CD4-positive, CD25-positive, alpha-beta regulatory T cell (primary cell): ENCODE measurements at regions not wholly inside any gene's neighbourhood (a gene's known extent, or its start where the extent isn't known, plus 50 kb on each side); places are given as distances from the start of the nearest gene placed in this dataset.

Experiments used
- ATAC-seq, 2 donors: fragments of 150-1000 bp; cut with Tn5 transposase; one replicate each; pipeline ENCODE4 v1.10.0; 2021; ENCODE audit warnings: low read depth in 2 of 2, moderate number of reproducible peaks in 2 of 2, moderate library complexity in 1 of 2
- DNase-seq, 3 donors: peaks; one replicate each; pipeline versions ENCODE4 v3.0.0 to v3.0.0-alpha.2; 2012 to 2022; ENCODE audit warnings: mixed read lengths in 1 of 3
- H3K27ac ChIP-seq: one replicate; pipeline ENCODE4 v1.7.0; 2013; ENCODE audit warnings: mild to moderate bottlenecking, low read length; ENCODE audit not compliant: insufficient read depth, poor library complexity, severe bottlenecking
- H3K27me3 ChIP-seq: one replicate; pipeline ENCODE4 v1.7.0; 2013; ENCODE audit warnings: low read length; ENCODE audit not compliant: control insufficient read depth, insufficient read depth
- H3K36me3 ChIP-seq: one replicate; pipeline ENCODE4 v1.7.0; 2013; ENCODE audit warnings: mild to moderate bottlenecking, low read length, moderate library complexity; ENCODE audit not compliant: control insufficient read depth, insufficient read depth
- H3K4me1 ChIP-seq: 2 replicates; pipeline ENCODE4 v1.7.0; 2013; ENCODE audit warnings: mild to moderate bottlenecking, low read length; ENCODE audit not compliant: insufficient read depth, control insufficient read depth, poor library complexity, severe bottlenecking
- H3K4me3 ChIP-seq: one replicate; pipeline ENCODE4 v1.7.0; 2013; ENCODE audit warnings: low read depth, mild to moderate bottlenecking, low read length, moderate library complexity
- H3K9me3 ChIP-seq, 2 experiments: 1 replicate in 1 of 2; 2 replicates in 1 of 2; pipeline ENCODE4 v1.7.0; 2013; ENCODE audit warnings: low read length in 2 of 2, mild to moderate bottlenecking in 1 of 2, moderate library complexity in 1 of 2; ENCODE audit not compliant: control insufficient read depth in 2 of 2
- H3K27ac Mint-ChIP-seq, 3 donors: one replicate each; pipeline ENCODE4 v1.8.0; 2020 to 2022; ENCODE audit warnings: mild to moderate bottlenecking in 3 of 3, mixed read lengths in 3 of 3, moderate library complexity in 2 of 3
- H3K27me3 Mint-ChIP-seq: one replicate; pipeline ENCODE4 v1.8.0; 2022; ENCODE audit warnings: mild to moderate bottlenecking, mixed read lengths
- H3K36me3 Mint-ChIP-seq: one replicate; pipeline ENCODE4 v1.8.0; 2020; ENCODE audit warnings: mixed read lengths
- H3K4me1 Mint-ChIP-seq, 4 donors: one replicate each; pipeline ENCODE4 v1.8.0; 2020 to 2022; ENCODE audit warnings: mixed read lengths in 4 of 4, mild to moderate bottlenecking in 1 of 4
- H3K4me3 Mint-ChIP-seq, 4 donors: one replicate each; pipeline ENCODE4 v1.8.0; 2020 to 2022; ENCODE audit warnings: mild to moderate bottlenecking in 4 of 4, mixed read lengths in 4 of 4, moderate library complexity in 3 of 4
- H3K9me3 Mint-ChIP-seq, 7 donors: one replicate each; pipeline ENCODE4 v1.8.0; 2020 to 2022; ENCODE audit warnings: mixed read lengths in 7 of 7, mild to moderate bottlenecking in 3 of 7, moderate library complexity in 2 of 7

GRCh38 chr2:198782734-198783133 is 675.0 kb downstream of the SATB2 start:
- Mint-ChIP-seq H3K36me3 (no peaks in the 10 kb centered on the region), H3K27ac (no peak overlapping the region), H3K9me3 (peaks cover 0 to 8% (median 3%) of the 10 kb centered on the region in 7 donors), H3K4me1 (no peaks in the 10 kb centered on the region), H3K27me3 (no peaks in the 10 kb centered on the region), H3K4me3 (no peak overlapping the region)
- Histone ChIP-seq H3K4me1 (no peaks in the 10 kb centered on the region), H3K27ac (no peak overlapping the region), H3K27me3 (no peaks in the 10 kb centered on the region), H3K9me3 (no peaks in the 10 kb centered on the region), H3K4me3 (no peak overlapping the region), H3K36me3 (no peaks in the 10 kb centered on the region)
- ATAC-seq (no peak), DNase-seq (no peak)

- no peaks in the 10 kb centered on the region for H3K9me3 ChIP-seq
These were observed 680.9 kb downstream of the SATB2 start for GRCh38 chr2:198776616-198777406.

DNA sequence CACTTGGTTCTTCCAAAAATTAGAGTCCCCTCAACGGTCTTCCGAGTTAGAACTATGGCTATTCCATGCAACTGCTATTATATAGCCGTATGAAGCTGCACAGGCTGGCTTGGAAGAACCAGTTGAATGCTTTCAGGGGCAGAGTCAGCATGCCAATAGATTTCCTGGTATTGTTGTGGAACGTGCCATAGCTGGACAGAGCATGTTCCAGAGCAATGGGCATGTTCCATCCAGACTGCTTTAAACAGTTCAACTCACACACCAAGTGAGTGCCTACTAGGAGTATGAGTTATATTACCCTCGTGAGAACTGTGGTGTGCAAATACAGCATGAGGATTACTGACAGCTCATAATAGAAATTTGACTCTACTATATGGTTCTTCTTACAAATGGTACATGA is 682.0 kb downstream of the SATB2 start:
- Mint-ChIP-seq H3K9me3 (peaks cover 0 to 3% (median 0%) of the 10 kb centered on the region in 7 donors), H3K4me3 (no peak overlapping the region), H3K36me3 (no peaks in the 10 kb centered on the region), H3K4me1 (no peaks in the 10 kb centered on the region), H3K27me3 (no peaks in the 10 kb centered on the region), H3K27ac (no peak overlapping the region)
- H3K27ac ChIP-seq: no peak overlapping the region
- H3K9me3 ChIP-seq: no peaks in the 10 kb centered on the region
- no peaks in the 10 kb centered on the region for H3K27me3 ChIP-seq
- no peaks in the 10 kb centered on the region for H3K4me1 ChIP-seq
- no peak overlapping the region for H3K4me3 ChIP-seq
- DNase-seq (no peak), ATAC-seq (no peak)
- no peaks in the 10 kb centered on the region for H3K36me3 ChIP-seq

More at GRCh38 chr2:198776616-198777406, 680.9 kb downstream of the SATB2 start:
- Mint-ChIP-seq H3K27me3 (no peaks in the 10 kb centered on the region), H3K4me1 (no peaks in the 10 kb centered on the region), H3K36me3 (no peaks in the 10 kb centered on the region), H3K4me3 (no peak overlapping the region), H3K27ac (no peak overlapping the region), H3K9me3 (peaks cover 0 to 3% (median 0%) of the 10 kb centered on the region in 7 donors)
- Histone ChIP-seq H3K27ac (no peak overlapping the region), H3K4me1 (no peaks in the 10 kb centered on the region), H3K36me3 (no peaks in the 10 kb centered on the region), H3K27me3 (no peaks in the 10 kb centered on the region), H3K4me3 (no peak overlapping the region)
- ATAC-seq (no peak), DNase-seq (no peak)

- H3K9me3 Mint-ChIP-seq: peaks cover 0 to 3% (median 0%) of the 10 kb centered on the region in 7 donors
- no peak for DNase-seq
- H3K36me3 Mint-ChIP-seq: no peaks in the 10 kb centered on the region
- H3K4me1 ChIP-seq: no peaks in the 10 kb centered on the region
- no peaks in the 10 kb centered on the region for H3K9me3 ChIP-seq
- ATAC-seq: no peak
- no peak overlapping the region for H3K27ac Mint-ChIP-seq
- no peak overlapping the region for H3K27ac ChIP-seq
- no peaks in the 10 kb centered on the region for H3K36me3 ChIP-seq
- no peak overlapping the region for H3K4me3 ChIP-seq
- H3K27me3 ChIP-seq: no peaks in the 10 kb centered on the region
- no peaks in the 10 kb centered on the region for H3K27me3 Mint-ChIP-seq
- no peaks in the 10 kb centered on the region for H3K4me1 Mint-ChIP-seq
- no peak overlapping the region for H3K4me3 Mint-ChIP-seq
These were observed 683.2 kb downstream of the SATB2 start for GRCh38 chr2:198774576-198774975.

DNA sequence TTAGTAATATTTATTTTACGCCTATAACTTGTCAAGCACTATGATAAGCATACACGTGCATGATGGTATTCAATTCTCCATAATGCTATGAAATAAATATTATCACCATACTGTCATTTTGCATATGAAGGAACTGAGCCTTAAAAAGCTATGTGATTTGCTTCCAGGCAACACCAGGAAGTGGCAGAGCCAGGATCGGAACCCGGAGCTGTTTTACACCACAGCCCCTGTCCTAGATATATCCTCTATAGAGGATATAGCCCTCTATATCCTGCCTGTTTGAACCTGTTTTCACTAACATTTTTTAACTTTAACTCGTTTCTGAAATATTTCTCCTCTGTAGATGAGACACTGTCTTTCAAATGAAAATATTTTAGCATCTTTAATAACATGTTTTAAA is 690.0 kb downstream of the SATB2 start:
- no peaks in the 10 kb centered on the region for H3K4me1 Mint-ChIP-seq
- Histone ChIP-seq H3K4me1 (no peaks in the 10 kb centered on the region), H3K27ac (no peak overlapping the region), H3K4me3 (no peak overlapping the region), H3K9me3 (no peaks in the 10 kb centered on the region), H3K27me3 (no peaks in the 10 kb centered on the region), H3K36me3 (no peaks in the 10 kb centered on the region)
- DNase-seq: no peak
- no peaks in the 10 kb centered on the region for H3K27me3 Mint-ChIP-seq
- no peaks in the 10 kb centered on the region for H3K36me3 Mint-ChIP-seq
- no peak overlapping the region for H3K27ac Mint-ChIP-seq
- H3K4me3 Mint-ChIP-seq: no peak overlapping the region
- H3K9me3 Mint-ChIP-seq: peaks cover 0 to 3% (median 0%) of the 10 kb centered on the region in 7 donors
- ATAC-seq: no peak

GRCh38 chr2:198763793-198764192 is 693.9 kb downstream of the SATB2 start:
- Mint-ChIP-seq H3K4me3 (no peak overlapping the region), H3K4me1 (no peaks in the 10 kb centered on the region), H3K36me3 (no peaks in the 10 kb centered on the region), H3K27me3 (no peaks in the 10 kb centered on the region), H3K27ac (no peak overlapping the region), H3K9me3 (peaks cover 0 to 3% (median 0%) of the 10 kb centered on the region in 7 donors)
- Histone ChIP-seq H3K4me3 (no peak overlapping the region), H3K36me3 (no peaks in the 10 kb centered on the region), H3K27ac (no peak overlapping the region), H3K4me1 (no peaks in the 10 kb centered on the region), H3K9me3 (no peaks in the 10 kb centered on the region), H3K27me3 (no peaks in the 10 kb centered on the region)
- DNase-seq (no peak), ATAC-seq (no peak)

DNA sequence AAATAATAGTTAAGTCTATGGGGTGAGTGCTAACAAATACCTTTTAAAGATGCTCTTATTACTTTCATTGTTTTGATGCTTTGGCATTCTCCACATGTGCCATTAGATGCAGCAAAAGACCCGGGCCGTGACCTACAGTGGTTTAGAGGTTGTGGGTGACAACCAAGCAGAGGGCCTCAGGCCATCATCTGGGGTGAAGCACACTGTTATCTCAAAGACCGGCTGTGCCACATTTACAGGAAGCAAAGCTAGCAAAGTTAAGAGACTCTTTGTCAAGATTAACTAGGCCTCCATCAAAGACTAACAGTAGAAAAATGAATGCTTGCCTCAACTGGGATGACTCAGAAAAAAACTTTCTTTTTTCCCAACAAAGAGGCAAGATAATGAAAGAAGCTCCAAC is 695.3 kb downstream of the SATB2 start:
- Mint-ChIP-seq H3K36me3 (no peaks in the 10 kb centered on the region), H3K9me3 (peaks cover 0 to 3% (median 0%) of the 10 kb centered on the region in 7 donors), H3K4me1 (no peaks in the 10 kb centered on the region), H3K4me3 (no peak overlapping the region), H3K27ac (no peak overlapping the region), H3K27me3 (no peaks in the 10 kb centered on the region)
- Histone ChIP-seq H3K36me3 (no peaks in the 10 kb centered on the region), H3K9me3 (no peaks in the 10 kb centered on the region), H3K4me1 (no peaks in the 10 kb centered on the region), H3K4me3 (no peak overlapping the region), H3K27ac (no peak overlapping the region), H3K27me3 (no peaks in the 10 kb centered on the region)
- DNase-seq (no peak), ATAC-seq (no peak)

- Mint-ChIP-seq H3K36me3 (no peaks in the 10 kb centered on the region), H3K4me1 (no peaks in the 10 kb centered on the region), H3K9me3 (peaks cover 0 to 2% (median 0%) of the 10 kb centered on the region in 7 donors), H3K27ac (no peak overlapping the region), H3K27me3 (no peaks in the 10 kb centered on the region), H3K4me3 (no peak overlapping the region)
- no peaks in the 10 kb centered on the region for H3K4me1 ChIP-seq
- H3K4me3 ChIP-seq: no peak overlapping the region
- no peaks in the 10 kb centered on the region for H3K9me3 ChIP-seq
- DNase-seq: no peak
- no peak overlapping the region for H3K27ac ChIP-seq
- no peaks in the 10 kb centered on the region for H3K36me3 ChIP-seq
- no peaks in the 10 kb centered on the region for H3K27me3 ChIP-seq
- no peak for ATAC-seq
These were observed 700.7 kb downstream of the SATB2 start for GRCh38 chr2:198757069-198757468.
